Activated CD8-positive, alpha-beta memory T cell treated with anti-CD3 and anti-CD28 coated beads for 36 hours (primary cell): ENCODE measurements at regions not wholly inside any gene's neighbourhood (a gene's known extent, or its start where the extent isn't known, plus 50 kb on each side); places are given as distances from the start of the nearest gene placed in this dataset.
"Not testable (repeated sequence)": the region's sequence is repeated elsewhere in the genome, so short reads cannot be mapped to it uniquely, and the experiment has no call there.

Source experiments
- CTCF ChIA-PET: fragments of 350-600 bp; sonication (Branson Sonifier 250); formaldehyde crosslinking; loops from one replicate; lab custom pipeline; 2021; ENCODE audit warnings: antibody characterized with exemption; lab: Charles Lee
- POLR2A ChIA-PET: fragments of 350-600 bp; sonication (Branson Sonifier 250); formaldehyde crosslinking; loops from one replicate; lab custom pipeline; 2021; ENCODE audit warnings: antibody characterized with exemption; lab: Charles Lee

DNA sequence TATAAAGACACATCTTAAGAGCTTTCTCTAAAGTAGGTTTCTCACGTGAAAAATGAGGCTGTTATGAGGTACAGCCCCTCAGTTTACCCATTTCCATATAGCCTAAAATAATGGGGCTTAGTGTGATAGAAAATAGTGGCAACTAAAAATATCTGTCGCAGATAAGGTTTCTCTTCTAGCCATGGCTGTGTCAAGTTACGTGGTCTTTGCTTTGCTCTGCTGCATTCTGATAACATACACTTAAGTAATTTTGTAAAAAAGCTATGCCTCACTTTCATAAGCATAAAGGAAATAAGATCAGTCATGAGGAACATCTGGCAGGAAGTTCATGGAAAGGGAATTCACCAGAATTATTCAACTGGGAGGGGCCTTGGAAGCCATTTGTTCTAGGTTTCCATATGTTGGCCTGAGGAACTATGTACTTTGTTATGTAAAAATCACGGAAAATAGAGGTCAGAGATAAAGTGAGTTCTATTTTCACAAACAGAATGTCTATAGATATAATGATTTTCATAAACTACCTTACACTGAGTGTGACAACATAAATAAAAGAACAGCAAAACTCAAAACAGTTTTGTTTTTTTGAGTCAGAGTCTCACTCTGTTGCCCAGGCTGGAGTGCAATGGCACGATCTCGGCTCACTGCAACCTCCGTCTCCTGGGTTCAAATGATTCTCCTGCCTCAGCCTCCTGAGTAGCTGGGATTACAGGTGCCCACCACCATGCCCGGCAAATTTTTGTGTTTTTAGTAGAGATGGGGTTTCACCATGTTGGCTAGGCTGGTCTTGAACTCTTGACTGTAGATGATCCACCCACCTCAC is 195.6 kb upstream of the KRR1 start:
- ChIA-PET CTCF (no interaction called here), POLR2A (no interaction called here)

GRCh38 chr12:75705749-75706711 is 194.6 kb upstream of the KRR1 start:
- ChIA-PET POLR2A (no interaction called here), CTCF (no interaction called here)

DNA sequence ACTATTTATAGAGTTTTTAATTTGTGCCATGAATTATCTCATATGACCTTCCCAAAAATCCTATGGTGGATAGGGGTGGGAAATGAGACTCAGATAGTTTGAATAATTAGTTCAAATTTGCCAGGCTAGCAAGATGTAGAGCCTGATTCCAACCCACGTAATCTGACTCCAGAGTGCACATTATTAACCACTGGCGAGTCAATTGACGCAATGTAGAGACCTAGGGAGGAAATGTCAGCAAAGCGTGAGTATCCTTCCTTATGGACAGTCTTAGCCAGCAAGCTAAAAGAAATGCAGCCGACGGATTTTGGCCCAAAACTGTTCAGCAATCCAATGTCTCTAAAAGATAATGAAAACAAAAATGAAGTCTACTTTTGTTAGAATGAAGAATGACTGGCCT is 193.3 kb upstream of the KRR1 start:
- POLR2A ChIA-PET, result no interaction called here
- CTCF ChIA-PET, result no interaction called here

- CTCF ChIA-PET, result no interaction called here
Measured at GRCh38 chr12:75704208-75704607, 192.8 kb upstream of the KRR1 start.

GRCh38 chr12:75703131-75703530 is 191.7 kb upstream of the KRR1 start:
- ChIA-PET POLR2A (no interaction called here), CTCF (no interaction called here)

More at GRCh38 chr12:75704208-75704607, 192.8 kb upstream of the KRR1 start:
- POLR2A ChIA-PET, result no interaction called here

DNA sequence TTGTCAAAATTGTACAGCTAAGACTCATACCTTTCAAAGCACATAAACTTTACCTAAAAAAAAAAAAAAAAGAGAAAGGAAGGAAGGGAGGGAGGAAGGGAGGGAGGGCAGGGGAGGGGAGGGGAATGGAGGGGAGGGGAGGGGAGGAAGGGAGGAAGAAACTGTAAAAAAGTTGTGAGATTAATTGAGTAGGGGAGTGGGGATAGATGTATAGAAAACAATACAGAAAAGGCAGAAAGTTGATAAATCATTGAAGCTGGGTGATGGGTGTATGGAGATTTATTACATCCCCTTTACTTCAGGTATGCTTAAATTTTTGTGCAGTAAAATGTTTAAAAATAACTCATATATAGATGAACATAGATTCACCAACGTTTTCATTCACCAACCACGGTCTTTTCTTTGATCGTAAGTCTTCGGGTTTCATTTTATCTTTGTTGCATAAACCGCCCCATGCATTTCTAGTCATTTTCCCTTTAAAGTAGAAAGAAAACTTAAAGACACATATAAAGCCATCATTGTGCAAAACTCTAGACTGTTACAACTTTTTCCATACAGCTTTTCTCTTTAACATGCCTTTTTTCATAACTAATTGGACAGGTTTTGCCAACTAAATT is 191.2 kb upstream of the KRR1 start:
- ChIA-PET POLR2A (interaction anchor here (0.6 kb wide), 1 partner anchor 403 kb away, joined by 3 read pairs; no protein-coding TSS in a partner anchor), CTCF (no interaction called here)

DNA sequence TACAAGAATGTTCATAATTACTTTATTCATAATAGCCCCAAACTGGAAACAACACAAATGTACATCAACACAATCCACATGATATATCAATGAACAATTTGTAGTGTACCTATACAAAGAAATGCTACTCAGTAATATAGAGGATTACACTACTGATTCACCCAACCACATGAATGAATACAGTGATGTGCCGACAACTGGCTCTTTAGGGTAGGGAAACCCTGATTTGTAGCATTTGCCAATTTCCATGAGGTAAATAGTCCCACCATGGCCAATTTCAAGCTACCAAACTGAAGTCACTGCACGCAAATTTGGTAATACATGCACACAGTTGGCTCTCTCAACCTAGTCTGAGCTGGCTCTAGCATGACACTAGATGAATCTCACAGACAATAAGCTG is 190.4 kb upstream of the KRR1 start:
- ChIA-PET POLR2A (interaction anchor here (0.6 kb wide), 1 partner anchor 404 kb away, joined by 3 read pairs; no protein-coding TSS in a partner anchor), CTCF (no interaction called here)

GRCh38 chr12:75699728-75700496 is 188.5 kb upstream of the KRR1 start:
- CTCF ChIA-PET, result no interaction called here

DNA sequence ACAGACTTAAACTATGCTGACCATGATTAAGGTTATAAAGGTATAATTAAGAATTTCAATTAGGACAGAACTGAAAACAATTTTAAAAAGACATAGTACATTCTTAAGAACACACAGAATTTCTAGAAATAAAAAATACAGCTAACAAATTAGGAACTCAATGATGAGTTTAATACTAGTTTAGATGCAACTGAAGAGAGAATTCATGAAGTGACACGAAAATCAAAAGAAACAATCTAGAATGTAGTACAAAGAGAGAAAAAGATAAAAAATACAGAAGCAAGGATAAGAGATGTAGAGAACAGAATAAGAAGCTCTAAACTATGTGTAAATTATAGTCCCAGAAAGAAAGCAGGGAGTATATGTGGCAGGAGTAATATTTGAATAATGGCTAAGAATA is 187.8 kb upstream of the KRR1 start:
- POLR2A ChIA-PET, result no interaction called here
- CTCF ChIA-PET, result no interaction called here

More at GRCh38 chr12:75699728-75700496, 188.5 kb upstream of the KRR1 start:
- POLR2A ChIA-PET, result no interaction called here

DNA sequence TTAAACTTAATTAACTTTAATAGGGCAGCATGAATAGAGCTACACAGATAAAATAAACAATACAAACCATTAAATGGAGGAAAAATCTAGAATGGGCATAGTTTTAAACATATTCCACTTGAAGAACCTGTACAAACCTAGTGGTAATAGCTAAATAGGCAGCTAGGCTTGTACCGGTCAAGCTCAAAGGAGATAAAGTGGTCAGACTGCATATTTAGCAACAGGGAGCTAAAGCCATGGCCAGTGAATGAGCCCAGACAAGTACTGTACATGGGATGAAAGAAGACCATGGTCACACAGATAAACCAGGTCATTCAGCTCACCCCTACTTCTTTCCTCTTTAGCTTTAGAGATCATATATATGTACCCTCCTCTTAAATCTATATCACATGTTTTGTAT is 186.6 kb upstream of the KRR1 start:
- ChIA-PET POLR2A (no interaction called here), CTCF (no interaction called here)

DNA sequence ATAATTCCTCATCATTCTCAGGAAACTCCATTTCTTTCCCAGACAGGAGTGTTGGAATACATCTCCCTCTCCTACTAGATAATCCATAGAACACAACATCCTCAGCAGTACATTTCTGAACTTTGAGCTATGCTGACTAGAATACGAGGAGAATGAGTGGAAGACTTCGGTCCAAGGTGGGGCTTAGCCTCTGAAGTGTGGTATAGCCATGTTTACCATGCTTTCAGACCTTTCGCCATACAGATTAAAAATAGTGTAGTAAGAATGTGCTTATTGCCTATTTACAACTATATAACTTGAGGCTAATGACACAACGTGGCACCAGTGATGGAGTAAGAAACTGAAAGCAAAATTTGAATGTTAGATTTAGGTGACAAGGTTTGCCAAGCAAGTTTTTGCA is 184.5 kb upstream of the KRR1 start:
- CTCF ChIA-PET, result no interaction called here
- POLR2A ChIA-PET, result no interaction called here

DNA sequence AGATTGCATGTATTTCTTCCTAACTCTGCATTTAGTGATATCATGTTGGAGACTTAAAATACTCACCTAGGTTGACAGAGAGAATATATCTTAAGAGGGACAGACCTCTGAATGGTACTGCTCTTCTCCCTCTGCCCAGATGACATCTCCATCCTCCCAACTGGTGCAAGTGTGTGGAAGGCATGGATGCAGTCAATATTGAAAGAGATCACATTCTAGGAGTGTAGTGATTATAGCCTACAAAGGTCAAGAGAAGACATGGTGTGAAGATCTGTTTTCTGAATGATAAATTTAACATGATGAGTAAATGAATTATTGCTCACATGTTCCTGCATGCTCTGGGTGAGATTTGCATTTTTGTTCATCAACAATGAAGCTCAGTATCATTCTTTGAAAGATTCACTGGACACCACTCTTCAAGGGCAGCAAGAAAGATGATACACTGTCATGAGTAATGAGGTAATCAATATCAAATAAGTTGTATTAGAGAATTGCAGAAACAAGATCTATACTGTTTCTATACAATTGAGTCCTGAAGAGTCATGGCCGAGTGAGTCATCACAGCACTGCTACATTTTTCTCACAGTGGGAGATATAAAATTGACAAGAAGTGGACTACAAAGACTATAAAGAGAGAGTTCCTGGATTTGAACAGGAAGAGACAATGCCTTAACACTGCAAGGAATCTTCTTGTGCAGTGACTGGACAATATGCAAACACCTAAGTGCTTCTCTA is 183.3 kb upstream of the KRR1 start:
- ChIA-PET POLR2A (no interaction called here), CTCF (no interaction called here)

GRCh38 chr12:75692876-75693275 is 181.5 kb upstream of the KRR1 start:
- POLR2A ChIA-PET, result no interaction called here
- CTCF ChIA-PET, result no interaction called here

- ChIA-PET POLR2A (no interaction called here), CTCF (no interaction called here)
Measured at GRCh38 chr12:75690296-75690955, 179.0 kb upstream of the KRR1 start.

GRCh38 chr12:75686233-75686632 is 174.8 kb upstream of the KRR1 start:
- CTCF ChIA-PET, POLR2A ChIA-PET: not testable (repeated sequence)

DNA sequence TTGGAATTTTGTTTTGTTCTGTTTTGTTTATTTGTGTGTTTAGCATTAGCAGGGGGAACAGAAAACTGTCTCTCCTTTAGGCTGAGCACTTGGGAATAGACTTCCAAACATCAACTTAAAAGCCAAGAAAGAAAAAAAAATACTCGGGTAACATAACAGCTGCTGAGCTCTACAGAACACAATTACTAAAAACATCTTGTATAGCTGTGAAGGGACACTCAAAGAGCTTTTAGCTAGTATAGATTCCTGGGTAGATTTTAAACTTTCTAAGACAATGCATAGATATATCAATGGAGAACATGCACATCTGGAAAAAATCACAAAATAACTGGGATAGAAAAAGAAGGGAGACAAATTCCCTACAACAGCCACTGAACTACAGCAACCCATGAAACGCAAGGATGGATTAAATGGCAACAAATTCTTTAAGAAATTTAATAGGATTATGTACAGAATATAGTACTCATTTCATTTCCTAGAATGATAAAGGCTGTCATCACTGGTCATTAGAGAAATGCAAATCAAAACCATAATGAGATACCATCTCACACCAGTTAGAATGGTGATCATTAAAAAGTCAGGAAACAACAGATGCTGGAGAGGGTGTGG is 174.3 kb upstream of the KRR1 start:
- CTCF ChIA-PET, result no interaction called here
- POLR2A ChIA-PET, result no interaction called here
